ENCODE measurements at regions not wholly inside any gene's neighbourhood (a gene's known extent, or its start where the extent isn't known, plus 50 kb on each side); places are given as distances from the start of the nearest gene placed in this dataset.

DNA sequence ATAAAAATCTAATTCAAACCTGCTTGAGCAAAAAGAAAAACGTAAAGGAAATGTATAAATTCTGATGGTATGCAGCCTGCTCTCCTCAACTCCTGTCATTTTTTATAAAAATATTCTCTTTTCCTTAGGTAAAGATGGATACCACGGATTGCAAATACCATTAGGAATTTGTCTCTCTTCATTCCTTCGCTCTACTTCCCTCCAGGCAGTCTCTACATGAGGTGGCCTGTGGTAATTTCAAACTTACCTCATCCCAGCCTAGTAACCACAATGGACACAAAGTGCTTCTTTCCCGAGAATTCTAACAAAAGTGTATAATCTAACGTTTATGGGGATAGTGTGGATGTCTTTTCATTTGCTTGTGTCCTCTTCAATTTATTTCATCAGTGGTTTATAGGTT is 239.5 kb upstream of the LRRC7 start:
- Histone ChIP-seq H3K4me1 (no peaks in the 10 kb centered on the region), H3K27me3 (no peaks in the 10 kb centered on the region), H3K9me3 (peaks cover 0 to 20% (median 6%) of the 10 kb centered on the region in 12 donors), H3K27ac (no peak overlapping the region), H3K36me3 (no peaks in the 10 kb centered on the region), H3K4me3 (no peak overlapping the region)
- no peak for DNase-seq
- no peak for ATAC-seq
- intact Hi-C loops (cut with DNase I), result no loop called here
- WGBS, 4 donors, result 77 to 79% (median 77%) methylated on average over 5 of the region's 5 CpGs
- TF ChIP-seq POLR2A (IDR thresholded peaks at IDR 0.05), result no peak
- TF ChIP-seq, protein P1, sequence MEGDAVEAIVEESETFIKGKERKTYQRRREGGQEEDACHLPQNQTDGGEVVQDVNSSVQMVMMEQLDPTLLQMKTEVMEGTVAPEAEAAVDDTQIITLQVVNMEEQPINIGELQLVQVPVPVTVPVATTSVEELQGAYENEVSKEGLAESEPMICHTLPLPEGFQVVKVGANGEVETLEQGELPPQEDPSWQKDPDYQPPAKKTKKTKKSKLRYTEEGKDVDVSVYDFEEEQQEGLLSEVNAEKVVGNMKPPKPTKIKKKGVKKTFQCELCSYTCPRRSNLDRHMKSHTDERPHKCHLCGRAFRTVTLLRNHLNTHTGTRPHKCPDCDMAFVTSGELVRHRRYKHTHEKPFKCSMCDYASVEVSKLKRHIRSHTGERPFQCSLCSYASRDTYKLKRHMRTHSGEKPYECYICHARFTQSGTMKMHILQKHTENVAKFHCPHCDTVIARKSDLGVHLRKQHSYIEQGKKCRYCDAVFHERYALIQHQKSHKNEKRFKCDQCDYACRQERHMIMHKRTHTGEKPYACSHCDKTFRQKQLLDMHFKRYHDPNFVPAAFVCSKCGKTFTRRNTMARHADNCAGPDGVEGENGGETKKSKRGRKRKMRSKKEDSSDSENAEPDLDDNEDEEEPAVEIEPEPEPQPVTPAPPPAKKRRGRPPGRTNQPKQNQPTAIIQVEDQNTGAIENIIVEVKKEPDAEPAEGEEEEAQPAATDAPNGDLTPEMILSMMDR (IDR thresholded peaks at IDR 0.05), result no peak

DNA sequence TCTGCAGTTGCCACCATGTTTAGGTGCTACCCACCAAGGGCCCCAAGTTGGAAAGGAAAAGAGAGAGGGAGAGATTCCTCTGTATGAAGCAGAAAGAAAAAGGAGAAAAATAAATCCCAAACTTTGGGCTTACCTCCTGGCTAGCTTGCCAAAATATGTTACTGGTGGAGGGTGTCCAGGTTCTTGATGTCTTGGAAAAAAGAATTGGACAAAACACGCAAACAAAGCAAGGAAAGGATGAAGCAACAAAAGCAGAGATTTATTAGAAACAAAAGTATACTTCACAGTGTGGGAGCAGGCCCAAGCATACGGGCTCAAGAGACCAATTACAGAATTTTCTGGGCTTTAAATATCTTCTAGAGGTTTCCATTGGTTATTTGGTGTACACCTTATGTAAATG is 204.5 kb upstream of the LRRC7 start:
- Histone ChIP-seq H3K36me3 (no peaks in the 10 kb centered on the region), H3K4me1 (no peaks in the 10 kb centered on the region), H3K4me3 (no peak overlapping the region), H3K27ac (no peak overlapping the region), H3K27me3 (no peaks in the 10 kb centered on the region), H3K9me3 (no peaks in the 10 kb centered on the region)
- WGBS, 4 donors, result 77 to 83% (median 79%) methylated on average over 2 of the region's 2 CpGs
- no peak for ATAC-seq
- DNase-seq, result no peak
- no peak for TF ChIP-seq POLR2A (IDR thresholded peaks at IDR 0.05)
- TF ChIP-seq, protein P1 (IDR thresholded peaks at IDR 0.05), result no peak
- intact Hi-C loops (cut with DNase I), result no loop called here

DNA sequence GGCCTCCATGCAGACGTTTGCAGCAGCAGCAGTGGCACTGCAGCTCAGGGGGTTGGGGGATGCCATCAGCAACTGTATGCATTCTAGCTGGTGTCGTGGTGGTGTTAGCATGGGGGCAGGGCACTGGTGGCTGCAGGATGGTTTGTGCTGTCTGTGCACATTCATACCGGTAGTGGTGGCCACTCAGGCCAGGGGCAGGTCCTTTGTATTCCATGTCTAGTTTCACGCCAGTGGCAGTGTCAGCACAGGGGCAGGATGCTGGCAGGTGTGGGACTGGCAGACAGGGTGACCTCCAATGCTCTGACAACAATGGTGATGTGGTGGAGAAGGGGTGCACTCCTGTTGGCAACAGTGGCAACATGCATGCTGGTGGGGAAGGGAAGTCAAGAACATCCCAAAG is 194.2 kb upstream of the LRRC7 start:
- Histone ChIP-seq H3K4me1 (no peaks in the 10 kb centered on the region), H3K27ac (no peak overlapping the region), H3K36me3 (no peaks in the 10 kb centered on the region), H3K4me3 (no peak overlapping the region), H3K27me3 (no peaks in the 10 kb centered on the region), H3K9me3 (peaks cover 0 to 19% (median 0%) of the 10 kb centered on the region in 12 donors)
- TF ChIP-seq, protein P1 (IDR thresholded peaks at IDR 0.05), result no peak
- TF ChIP-seq POLR2A (IDR thresholded peaks at IDR 0.05), result no peak
- ATAC-seq (no peak), DNase-seq (no peak)
- intact Hi-C loops (cut with DNase I), result no loop called here
- 69 to 85% (median 72%) methylated on average over 3 to 4 of the region's 4 CpGs for WGBS, 4 donors

GRCh38 chr1:69376408-69376807 is 191.3 kb upstream of the LRRC7 start:
- WGBS, 4 donors, result 86 to 98% (median 89%) methylated on average over 1 of the region's 1 CpG

More at GRCh38 chr1:69376408-69376807, 191.3 kb upstream of the LRRC7 start:
- H3K4me1 ChIP-seq, result no peaks in the 10 kb centered on the region
- no peak overlapping the region for H3K4me3 ChIP-seq
- no peak for TF ChIP-seq POLR2A (IDR thresholded peaks at IDR 0.05)
- TF ChIP-seq, protein P1 (IDR thresholded peaks at IDR 0.05), result no peak
- H3K36me3 ChIP-seq, result no peaks in the 10 kb centered on the region
- H3K9me3 ChIP-seq, result peaks cover 0 to 6% (median 0%) of the 10 kb centered on the region in 12 donors
- intact Hi-C loops (cut with DNase I), result no loop called here
- no peak for DNase-seq
- ATAC-seq, result no peak
- H3K27ac ChIP-seq, result no peak overlapping the region
- no peaks in the 10 kb centered on the region for H3K27me3 ChIP-seq
